BE2C (cell line): ENCODE measurements at regions not wholly inside any gene's neighbourhood (a gene's known extent, or its start where the extent isn't known, plus 50 kb on each side); places are given as distances from the start of the nearest gene placed in this dataset.

Experiments used
- DNase-seq: peaks from one replicate; pipeline ENCODE4 v3.0.0-alpha.2; 2020
- H3K27me3 ChIP-seq: fragments of 250-450 bp; sonication (Bioruptor Pico); 2 replicates; pipeline ENCODE4 v1.5.1; 2020; ENCODE audit warnings: mild to moderate bottlenecking
- H3K36me3 ChIP-seq: fragments of 250-450 bp; sonication (Bioruptor Pico); 2 replicates; pipeline ENCODE4 v1.5.1; 2020; ENCODE audit warnings: mild to moderate bottlenecking
- H3K4me1 ChIP-seq: fragments of 250-450 bp; sonication (Bioruptor Pico); 2 replicates; pipeline ENCODE4 v1.5.1; 2020
- H3K4me3 ChIP-seq: 2 replicates; pipeline ENCODE4 v1.5.1; 2011; ENCODE audit warnings: low read depth, low read length
- H3K9me3 ChIP-seq: fragments of 250-450 bp; sonication (Bioruptor Pico); 2 replicates; pipeline ENCODE4 v1.5.1; 2020
- TF ChIP-seq, protein P1 (sequence below): IDR thresholded peaks from 2 replicates; pipeline ENCODE4 v1.5.1; 2012; ENCODE audit warnings: mild to moderate bottlenecking, low read depth, low read length

- Histone ChIP-seq H3K4me1 (no peaks in the 10 kb centered on the region), H3K9me3 (no peaks in the 10 kb centered on the region), H3K27me3 (peaks cover 47% of the 10 kb centered on the region), H3K4me3 (no peak overlapping the region), H3K36me3 (no peaks in the 10 kb centered on the region)
- no peak for DNase-seq
- TF ChIP-seq, protein P1, sequence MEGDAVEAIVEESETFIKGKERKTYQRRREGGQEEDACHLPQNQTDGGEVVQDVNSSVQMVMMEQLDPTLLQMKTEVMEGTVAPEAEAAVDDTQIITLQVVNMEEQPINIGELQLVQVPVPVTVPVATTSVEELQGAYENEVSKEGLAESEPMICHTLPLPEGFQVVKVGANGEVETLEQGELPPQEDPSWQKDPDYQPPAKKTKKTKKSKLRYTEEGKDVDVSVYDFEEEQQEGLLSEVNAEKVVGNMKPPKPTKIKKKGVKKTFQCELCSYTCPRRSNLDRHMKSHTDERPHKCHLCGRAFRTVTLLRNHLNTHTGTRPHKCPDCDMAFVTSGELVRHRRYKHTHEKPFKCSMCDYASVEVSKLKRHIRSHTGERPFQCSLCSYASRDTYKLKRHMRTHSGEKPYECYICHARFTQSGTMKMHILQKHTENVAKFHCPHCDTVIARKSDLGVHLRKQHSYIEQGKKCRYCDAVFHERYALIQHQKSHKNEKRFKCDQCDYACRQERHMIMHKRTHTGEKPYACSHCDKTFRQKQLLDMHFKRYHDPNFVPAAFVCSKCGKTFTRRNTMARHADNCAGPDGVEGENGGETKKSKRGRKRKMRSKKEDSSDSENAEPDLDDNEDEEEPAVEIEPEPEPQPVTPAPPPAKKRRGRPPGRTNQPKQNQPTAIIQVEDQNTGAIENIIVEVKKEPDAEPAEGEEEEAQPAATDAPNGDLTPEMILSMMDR = no peak
These were observed 145.5 kb downstream of the ACKR3 start for GRCh38 chr2:236715077-236715476.

- DNase-seq = no peak
These were observed 145.9 kb downstream of the ACKR3 start for GRCh38 chr2:236715491-236715961.

DNA sequence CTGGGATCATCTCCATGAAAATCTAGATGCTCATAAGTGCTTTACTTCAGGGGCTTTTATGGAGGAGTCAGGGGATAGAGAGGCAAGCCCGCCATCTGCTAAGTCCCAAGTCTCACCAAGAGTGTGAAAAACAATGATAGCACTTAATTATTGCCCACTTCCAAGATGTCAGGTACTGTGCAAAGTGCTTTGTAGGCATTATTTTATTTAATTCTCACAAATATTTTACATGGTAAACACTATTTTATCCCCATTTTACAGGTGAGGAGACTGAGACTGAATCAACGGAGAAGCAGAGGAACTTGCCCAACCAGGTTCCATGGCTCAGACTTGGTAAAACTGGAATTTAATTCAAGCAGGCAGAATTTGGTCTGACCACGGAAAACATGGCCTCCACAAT, 147.5 kb downstream of the ACKR3 start:
- TF ChIP-seq, protein P1 = no peak
- H3K27me3 ChIP-seq = peaks cover 47% of the 10 kb centered on the region
- no peak overlapping the region for H3K4me3 ChIP-seq
- no peaks in the 10 kb centered on the region for H3K9me3 ChIP-seq
- no peaks in the 10 kb centered on the region for H3K4me1 ChIP-seq
- H3K36me3 ChIP-seq = no peaks in the 10 kb centered on the region
- DNase-seq = no peak

More at GRCh38 chr2:236715491-236715961, 145.9 kb downstream of the ACKR3 start:
- Histone ChIP-seq H3K27me3 (peaks cover 47% of the 10 kb centered on the region), H3K4me3 (no peak overlapping the region), H3K36me3 (no peaks in the 10 kb centered on the region), H3K9me3 (no peaks in the 10 kb centered on the region), H3K4me1 (no peaks in the 10 kb centered on the region)
- TF ChIP-seq, protein P1 = no peak

DNA sequence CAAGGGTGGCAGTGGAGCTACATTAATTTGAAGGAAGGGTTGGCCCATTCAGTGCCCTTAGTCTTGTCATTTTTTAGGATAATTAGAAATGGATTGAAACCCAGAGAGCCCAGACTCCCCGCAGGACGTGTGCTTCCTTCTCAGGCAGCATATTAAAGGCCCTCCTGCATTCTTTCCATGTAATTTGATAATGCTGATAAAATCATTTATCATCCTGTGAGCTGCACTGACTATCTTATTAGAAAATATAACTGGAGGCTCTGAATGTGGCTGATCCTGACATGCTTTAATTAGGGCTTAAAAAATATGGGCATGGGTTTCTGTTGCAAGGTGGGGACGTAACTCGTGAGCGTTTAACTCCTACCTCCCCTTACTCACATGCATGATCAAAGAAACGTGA, 148.1 kb downstream of the ACKR3 start:
- Histone ChIP-seq H3K9me3 (no peaks in the 10 kb centered on the region), H3K36me3 (no peaks in the 10 kb centered on the region), H3K4me1 (no peaks in the 10 kb centered on the region), H3K27me3 (peaks cover 47% of the 10 kb centered on the region), H3K4me3 (no peak overlapping the region)
- TF ChIP-seq, protein P1 = no peak
- DNase-seq = no peak

DNA sequence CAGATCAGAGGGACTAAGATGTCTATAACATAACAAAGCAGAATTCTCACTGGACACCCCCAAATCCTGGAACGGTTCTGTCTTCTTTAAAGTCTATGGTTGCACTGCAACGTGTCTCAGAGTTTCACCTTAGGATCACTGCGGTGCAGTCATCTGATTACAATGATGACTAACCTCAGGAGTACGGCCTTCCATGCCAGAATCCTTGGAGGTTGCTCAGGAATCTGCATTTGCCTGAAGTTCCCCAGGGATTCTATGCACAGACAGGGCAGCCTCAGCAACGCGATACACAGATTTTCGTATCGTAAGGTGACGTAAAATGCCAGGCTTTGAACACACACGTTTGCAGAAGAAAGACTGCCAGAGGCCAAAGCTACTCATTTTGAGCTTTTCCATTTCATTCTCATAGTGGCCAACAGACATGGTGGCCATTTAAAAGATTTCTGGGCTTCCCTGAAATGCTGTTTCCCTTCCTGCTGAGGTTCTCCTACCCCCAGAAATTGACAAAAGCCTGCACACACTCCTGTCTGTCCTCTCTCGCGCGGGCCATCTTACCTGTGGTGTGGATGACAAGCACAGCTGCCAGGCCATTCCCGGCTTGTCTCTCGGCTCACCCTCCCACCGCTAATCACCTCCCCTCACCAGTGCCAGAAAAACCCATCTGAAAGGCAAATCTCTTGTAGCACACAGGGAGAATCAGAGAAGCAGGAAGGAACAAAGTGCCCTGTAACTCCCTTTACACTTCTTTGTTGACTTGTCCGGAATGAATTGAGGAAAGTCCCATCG, 148.8 kb downstream of the ACKR3 start:
- DNase-seq = no peak
- TF ChIP-seq, protein P1 = no peak

DNA sequence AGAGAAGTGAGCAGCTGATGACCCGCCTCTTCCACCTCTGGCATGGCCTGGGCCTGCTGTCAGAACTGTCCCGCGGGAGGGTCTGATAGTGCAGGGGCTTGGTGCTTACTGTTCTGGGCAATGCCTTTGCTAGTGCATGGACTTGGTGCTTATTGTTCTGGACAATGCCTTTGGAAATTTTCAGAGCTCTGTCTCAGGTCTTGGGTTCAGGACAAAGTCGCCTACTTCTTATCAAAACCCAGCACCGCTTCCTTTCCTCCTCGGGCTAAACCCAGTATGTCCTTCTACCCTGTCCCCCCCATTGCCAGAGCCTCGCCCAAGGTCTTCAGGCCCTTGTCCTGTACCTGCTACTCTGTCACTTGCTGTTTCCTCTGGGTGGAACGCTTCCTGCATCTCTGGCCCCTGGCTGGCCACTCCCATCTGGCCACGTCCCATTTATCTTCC, 149.6 kb downstream of the ACKR3 start:
- H3K9me3 ChIP-seq = no peaks in the 10 kb centered on the region
- no peak for DNase-seq
- no peaks in the 10 kb centered on the region for H3K4me1 ChIP-seq
- TF ChIP-seq, protein P1 = no peak
- peaks cover 43% of the 10 kb centered on the region for H3K27me3 ChIP-seq
- H3K4me3 ChIP-seq = no peak overlapping the region
- H3K36me3 ChIP-seq = no peaks in the 10 kb centered on the region

More for the DNA sequence above, 148.8 kb downstream of the ACKR3 start:
- Histone ChIP-seq H3K9me3 (no peaks in the 10 kb centered on the region), H3K4me1 (no peaks in the 10 kb centered on the region), H3K36me3 (no peaks in the 10 kb centered on the region), H3K27me3 (peaks cover 47% of the 10 kb centered on the region), H3K4me3 (no peak overlapping the region)
